ENCODE measurements at regions not wholly inside any gene's neighbourhood (a gene's known extent, or its start where the extent isn't known, plus 50 kb on each side); places are given as distances from the start of the nearest gene placed in this dataset.

GRCh38 chr5:42952578-42952974 is 87.5 kb downstream of the ANXA2R start:
- TF ChIP-seq YY1 (IDR thresholded peaks at IDR 0.05; ENCODE audit: insufficient read depth, insufficient read length), result no peak
- no peak for TF ChIP-seq ZNF274 (IDR thresholded peaks at IDR 0.05; ENCODE audit: low read depth, low read length)
- no peak for TF ChIP-seq SUZ12 (IDR thresholded peaks at IDR 0.05; ENCODE audit: extremely low read depth, insufficient read depth, insufficient read length)
